ENCODE measurements at regions not wholly inside any gene's neighbourhood (a gene's known extent, or its start where the extent isn't known, plus 50 kb on each side); places are given as distances from the start of the nearest gene placed in this dataset.

DNA sequence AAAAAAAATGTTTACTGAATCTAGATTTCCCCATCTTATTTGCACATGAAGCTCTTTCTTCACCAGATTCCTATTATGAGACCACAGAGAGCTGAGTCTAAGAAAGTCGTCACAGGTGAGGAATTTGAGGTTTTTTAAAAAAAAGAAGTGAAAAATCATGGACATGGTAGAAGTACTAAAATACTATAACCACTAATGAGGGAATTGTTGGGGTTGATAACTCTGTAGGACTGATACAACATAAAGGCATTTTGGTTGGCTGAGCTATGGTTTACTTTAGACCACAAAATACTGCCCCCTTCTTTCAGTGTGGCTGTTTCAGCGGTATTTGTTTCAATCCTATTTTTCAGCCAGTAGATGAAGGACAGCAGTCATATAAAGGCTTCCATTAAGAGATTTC is 1111.3 kb downstream of the TYW1 start:
- Histone ChIP-seq H3K4me1 (ENCODE audit: control insufficient read depth in 4 of 4, insufficient read depth in 4 of 4, low read length in 3 of 4) (no peaks in the 10 kb centered on the region), H3K27me3 (ENCODE audit: control insufficient read depth in 4 of 4, insufficient read depth in 4 of 4, low read length in 3 of 4) (peaks cover 0 to 3% (median 0%) of the 10 kb centered on the region in 4 donors), H3K9me3 (ENCODE audit: control insufficient read depth in 4 of 4, low read length in 3 of 4) (no peaks in the 10 kb centered on the region), H3K36me3 (ENCODE audit: control insufficient read depth in 4 of 4, insufficient read depth in 3 of 4, low read depth in 1 of 4, low read length in 3 of 4) (no peaks in the 10 kb centered on the region), H3K4me3 (ENCODE audit: low read depth in 1 of 3, low read length in 3 of 3) (no peak overlapping the region), H3K27ac (ENCODE audit: low read depth in 1 of 2, low read length in 2 of 2) (no peak overlapping the region), H3K9ac (ENCODE audit: low read depth in 1 of 2, low read length in 2 of 2) (no peak overlapping the region)
- WGBS: 82% methylated on average over 2 of the region's 2 CpGs
- DNase-seq (ENCODE audit: low spot score): no peak
- no peak for TF ChIP-seq YY1 (IDR thresholded peaks at IDR 0.05)
- no peak for TF ChIP-seq TAF1 (conservative IDR thresholded peaks at IDR 0.05)
- no peak for TF ChIP-seq EGR1 (IDR thresholded peaks at IDR 0.05; ENCODE audit: low read depth in 2 of 2)
- TF ChIP-seq GABPA (IDR thresholded peaks at IDR 0.05 in 1 of 2, conservative IDR thresholded peaks at IDR 0.05 in 1 of 2): no peak
- TF ChIP-seq, protein P1, sequence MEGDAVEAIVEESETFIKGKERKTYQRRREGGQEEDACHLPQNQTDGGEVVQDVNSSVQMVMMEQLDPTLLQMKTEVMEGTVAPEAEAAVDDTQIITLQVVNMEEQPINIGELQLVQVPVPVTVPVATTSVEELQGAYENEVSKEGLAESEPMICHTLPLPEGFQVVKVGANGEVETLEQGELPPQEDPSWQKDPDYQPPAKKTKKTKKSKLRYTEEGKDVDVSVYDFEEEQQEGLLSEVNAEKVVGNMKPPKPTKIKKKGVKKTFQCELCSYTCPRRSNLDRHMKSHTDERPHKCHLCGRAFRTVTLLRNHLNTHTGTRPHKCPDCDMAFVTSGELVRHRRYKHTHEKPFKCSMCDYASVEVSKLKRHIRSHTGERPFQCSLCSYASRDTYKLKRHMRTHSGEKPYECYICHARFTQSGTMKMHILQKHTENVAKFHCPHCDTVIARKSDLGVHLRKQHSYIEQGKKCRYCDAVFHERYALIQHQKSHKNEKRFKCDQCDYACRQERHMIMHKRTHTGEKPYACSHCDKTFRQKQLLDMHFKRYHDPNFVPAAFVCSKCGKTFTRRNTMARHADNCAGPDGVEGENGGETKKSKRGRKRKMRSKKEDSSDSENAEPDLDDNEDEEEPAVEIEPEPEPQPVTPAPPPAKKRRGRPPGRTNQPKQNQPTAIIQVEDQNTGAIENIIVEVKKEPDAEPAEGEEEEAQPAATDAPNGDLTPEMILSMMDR (IDR thresholded peaks at IDR 0.05; ENCODE audit: low read depth, low read length, missing input control): no peak
- no peak for TF ChIP-seq SP1 (IDR thresholded peaks at IDR 0.05)

DNA sequence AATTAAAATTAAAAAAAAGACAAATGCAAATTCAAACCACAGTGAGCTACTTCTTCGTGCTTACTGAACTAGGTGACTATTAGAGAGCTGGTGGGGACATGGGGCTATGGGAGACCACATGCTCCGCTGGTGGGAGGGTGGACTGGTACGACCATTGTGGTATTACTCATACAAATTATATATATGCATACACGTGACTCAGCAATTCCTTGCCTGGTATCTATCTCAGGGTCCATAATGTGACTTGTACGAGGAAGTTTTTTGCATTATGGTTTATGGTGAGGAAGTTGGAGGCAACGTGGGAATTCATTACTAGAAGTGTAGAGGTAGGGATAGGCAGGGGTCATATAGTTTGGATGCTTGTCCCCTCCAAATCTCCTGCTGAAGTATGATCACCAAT is 1112.7 kb downstream of the TYW1 start:
- no peak for TF ChIP-seq JUND (IDR thresholded peaks at IDR 0.05)
- TF ChIP-seq NR2F2 (IDR thresholded peaks at IDR 0.05): no peak
- no peak for TF ChIP-seq EGR1 (IDR thresholded peaks at IDR 0.05; ENCODE audit: low read depth in 2 of 2)
- no peak for TF ChIP-seq GABPA (IDR thresholded peaks at IDR 0.05 in 1 of 2, conservative IDR thresholded peaks at IDR 0.05 in 1 of 2)
- no peak for TF ChIP-seq HNF4G (IDR thresholded peaks at IDR 0.05)
- TF ChIP-seq, protein P2, sequence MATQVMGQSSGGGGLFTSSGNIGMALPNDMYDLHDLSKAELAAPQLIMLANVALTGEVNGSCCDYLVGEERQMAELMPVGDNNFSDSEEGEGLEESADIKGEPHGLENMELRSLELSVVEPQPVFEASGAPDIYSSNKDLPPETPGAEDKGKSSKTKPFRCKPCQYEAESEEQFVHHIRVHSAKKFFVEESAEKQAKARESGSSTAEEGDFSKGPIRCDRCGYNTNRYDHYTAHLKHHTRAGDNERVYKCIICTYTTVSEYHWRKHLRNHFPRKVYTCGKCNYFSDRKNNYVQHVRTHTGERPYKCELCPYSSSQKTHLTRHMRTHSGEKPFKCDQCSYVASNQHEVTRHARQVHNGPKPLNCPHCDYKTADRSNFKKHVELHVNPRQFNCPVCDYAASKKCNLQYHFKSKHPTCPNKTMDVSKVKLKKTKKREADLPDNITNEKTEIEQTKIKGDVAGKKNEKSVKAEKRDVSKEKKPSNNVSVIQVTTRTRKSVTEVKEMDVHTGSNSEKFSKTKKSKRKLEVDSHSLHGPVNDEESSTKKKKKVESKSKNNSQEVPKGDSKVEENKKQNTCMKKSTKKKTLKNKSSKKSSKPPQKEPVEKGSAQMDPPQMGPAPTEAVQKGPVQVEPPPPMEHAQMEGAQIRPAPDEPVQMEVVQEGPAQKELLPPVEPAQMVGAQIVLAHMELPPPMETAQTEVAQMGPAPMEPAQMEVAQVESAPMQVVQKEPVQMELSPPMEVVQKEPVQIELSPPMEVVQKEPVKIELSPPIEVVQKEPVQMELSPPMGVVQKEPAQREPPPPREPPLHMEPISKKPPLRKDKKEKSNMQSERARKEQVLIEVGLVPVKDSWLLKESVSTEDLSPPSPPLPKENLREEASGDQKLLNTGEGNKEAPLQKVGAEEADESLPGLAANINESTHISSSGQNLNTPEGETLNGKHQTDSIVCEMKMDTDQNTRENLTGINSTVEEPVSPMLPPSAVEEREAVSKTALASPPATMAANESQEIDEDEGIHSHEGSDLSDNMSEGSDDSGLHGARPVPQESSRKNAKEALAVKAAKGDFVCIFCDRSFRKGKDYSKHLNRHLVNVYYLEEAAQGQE (IDR thresholded peaks at IDR 0.05): no peak
- no peak for TF ChIP-seq RXRA (IDR thresholded peaks at IDR 0.05)
- TF ChIP-seq SP1 (IDR thresholded peaks at IDR 0.05): no peak
- no peaks in the 10 kb centered on the region for H3K36me3 ChIP-seq (ENCODE audit: control insufficient read depth in 4 of 4, insufficient read depth in 3 of 4, low read depth in 1 of 4, low read length in 3 of 4)
- no peaks in the 10 kb centered on the region for H3K4me1 ChIP-seq (ENCODE audit: control insufficient read depth in 4 of 4, insufficient read depth in 4 of 4, low read length in 3 of 4)
- no peaks in the 10 kb centered on the region for H3K9me3 ChIP-seq (ENCODE audit: control insufficient read depth in 4 of 4, low read length in 3 of 4)
- no peak for DNase-seq (ENCODE audit: low spot score)
- no peak overlapping the region for H3K4me3 ChIP-seq (ENCODE audit: low read depth in 1 of 3, low read length in 3 of 3)
- H3K9ac ChIP-seq (ENCODE audit: low read depth in 1 of 2, low read length in 2 of 2): no peak overlapping the region
- no peak overlapping the region for H3K27ac ChIP-seq (ENCODE audit: low read depth in 1 of 2, low read length in 2 of 2)
- WGBS: 74% methylated on average over 6 of the region's 6 CpGs
- H3K27me3 ChIP-seq (ENCODE audit: control insufficient read depth in 4 of 4, insufficient read depth in 4 of 4, low read length in 3 of 4): peaks cover 0 to 3% (median 0%) of the 10 kb centered on the region in 4 donors

DNA sequence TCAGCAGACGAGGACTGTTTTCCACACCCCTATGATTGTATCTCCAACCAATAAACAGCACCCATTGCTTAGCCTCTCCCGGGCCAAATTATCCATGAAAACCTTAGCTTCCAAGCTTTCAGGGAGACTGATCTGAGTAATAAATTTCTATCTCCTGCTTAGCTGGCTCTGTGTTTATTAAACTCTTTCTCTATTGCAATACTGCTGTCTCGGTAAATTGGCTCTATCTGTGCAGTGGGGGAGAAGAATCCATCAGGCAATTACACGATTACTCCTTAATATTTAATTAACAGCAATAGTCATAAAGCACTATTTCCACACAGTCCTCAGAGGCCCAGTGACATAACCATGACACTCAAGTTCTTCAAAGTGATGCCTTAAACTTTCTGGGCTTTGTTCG is 1122.8 kb downstream of the TYW1 start:
- Histone ChIP-seq H3K9me3 (ENCODE audit: control insufficient read depth in 4 of 4, low read length in 3 of 4) (peaks cover 2 to 12% (median 6%) of the 10 kb centered on the region in 4 donors), H3K4me3 (ENCODE audit: low read depth in 1 of 3, low read length in 3 of 3) (no peak overlapping the region), H3K27ac (ENCODE audit: low read depth in 1 of 2, low read length in 2 of 2) (no peak overlapping the region), H3K9ac (ENCODE audit: low read depth in 1 of 2, low read length in 2 of 2) (no peak overlapping the region), H3K36me3 (ENCODE audit: control insufficient read depth in 4 of 4, insufficient read depth in 3 of 4, low read depth in 1 of 4, low read length in 3 of 4) (no peaks in the 10 kb centered on the region), H3K27me3 (ENCODE audit: control insufficient read depth in 4 of 4, insufficient read depth in 4 of 4, low read length in 3 of 4) (no peaks in the 10 kb centered on the region), H3K4me1 (ENCODE audit: control insufficient read depth in 4 of 4, insufficient read depth in 4 of 4, low read length in 3 of 4) (no peaks in the 10 kb centered on the region)
- WGBS: 86% methylated on average over 5 of the region's 5 CpGs
- TF ChIP-seq HNF4A (conservative IDR thresholded peaks at IDR 0.05) (no peak), TAF1 (conservative IDR thresholded peaks at IDR 0.05) (no peak)
- TF ChIP-seq, protein P3, sequence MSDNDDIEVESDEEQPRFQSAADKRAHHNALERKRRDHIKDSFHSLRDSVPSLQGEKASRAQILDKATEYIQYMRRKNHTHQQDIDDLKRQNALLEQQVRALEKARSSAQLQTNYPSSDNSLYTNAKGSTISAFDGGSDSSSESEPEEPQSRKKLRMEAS (IDR thresholded peaks at IDR 0.05): no peak
- DNase-seq (ENCODE audit: low spot score): no peak
